ENCODE measurements at regions not wholly inside any gene's neighbourhood (a gene's known extent, or its start where the extent isn't known, plus 50 kb on each side); places are given as distances from the start of the nearest gene placed in this dataset.

- Histone ChIP-seq H3K36me3 (no peaks in the 10 kb centered on the region), H3K4me1 (no peaks in the 10 kb centered on the region), H3K27me3 (no peaks in the 10 kb centered on the region), H3K4me3 (no peak overlapping the region), H3K27ac (no peak overlapping the region), H3K9me3 (peaks cover 0 to 16% (median 3%) of the 10 kb centered on the region in 4 donors)
- no peak for DNase-seq (ENCODE audit: low spot score in 2 of 2)
- TF ChIP-seq EP300 (IDR thresholded peaks at IDR 0.05) (no peak), POLR2A (IDR thresholded peaks at IDR 0.05) (no peak)
- WGBS, 2 donors, result 63 to 80% methylated on average over 3 of the region's 3 CpGs
These were observed 546.2 kb downstream of the DMRTA1 start for GRCh38 chr9:22992780-22993179.

GRCh38 chr9:22997923-22998322, 551.3 kb downstream of the DMRTA1 start:
- Histone ChIP-seq H3K27ac (no peak overlapping the region), H3K9me3 (peaks cover 0 to 28% (median 5%) of the 10 kb centered on the region in 4 donors), H3K27me3 (no peaks in the 10 kb centered on the region), H3K4me1 (no peaks in the 10 kb centered on the region), H3K4me3 (no peak overlapping the region), H3K36me3 (no peaks in the 10 kb centered on the region)
- TF ChIP-seq EP300 (IDR thresholded peaks at IDR 0.05), result no peak
- no peak for TF ChIP-seq POLR2A (IDR thresholded peaks at IDR 0.05)
- no peak for TF ChIP-seq CTCF (IDR thresholded peaks at IDR 0.05)
- 93 to 95% methylated on average over 4 of the region's 4 CpGs for WGBS, 2 donors
- DNase-seq (ENCODE audit: low spot score in 2 of 2), result no peak

- WGBS, 2 donors, result 70 to 79% methylated on average over 5 of the region's 5 CpGs
- H3K4me3 ChIP-seq, result no peak overlapping the region
- no peaks in the 10 kb centered on the region for H3K4me1 ChIP-seq
- H3K27me3 ChIP-seq, result no peaks in the 10 kb centered on the region
- no peaks in the 10 kb centered on the region for H3K9me3 ChIP-seq
- TF ChIP-seq EP300 (IDR thresholded peaks at IDR 0.05), result no peak
- no peak for TF ChIP-seq CTCF (IDR thresholded peaks at IDR 0.05)
- no peak for DNase-seq (ENCODE audit: low spot score in 2 of 2)
- no peaks in the 10 kb centered on the region for H3K36me3 ChIP-seq
- no peak overlapping the region for H3K27ac ChIP-seq
These were observed 558.5 kb downstream of the DMRTA1 start for GRCh38 chr9:23005156-23005555.

- no peak overlapping the region for H3K4me3 ChIP-seq
- no peak for TF ChIP-seq POLR2A (IDR thresholded peaks at IDR 0.05)
- no peak for TF ChIP-seq CTCF (IDR thresholded peaks at IDR 0.05)
- no peak for TF ChIP-seq EP300 (IDR thresholded peaks at IDR 0.05)
- no peak for DNase-seq (ENCODE audit: low spot score in 2 of 2)
- 94% methylated on average over 1 of the region's 1 CpG for WGBS, 2 donors
- no peaks in the 10 kb centered on the region for H3K4me1 ChIP-seq
- H3K9me3 ChIP-seq, result no peaks in the 10 kb centered on the region
- no peak overlapping the region for H3K27ac ChIP-seq
- no peaks in the 10 kb centered on the region for H3K27me3 ChIP-seq
- no peaks in the 10 kb centered on the region for H3K36me3 ChIP-seq
These were observed 559.5 kb downstream of the DMRTA1 start for GRCh38 chr9:23006127-23006526.

GRCh38 chr9:23011669-23012068, 565.0 kb downstream of the DMRTA1 start:
- Histone ChIP-seq H3K36me3 (no peaks in the 10 kb centered on the region), H3K27me3 (no peaks in the 10 kb centered on the region), H3K27ac (no peak overlapping the region), H3K4me1 (no peaks in the 10 kb centered on the region), H3K9me3 (no peaks in the 10 kb centered on the region), H3K4me3 (no peak overlapping the region)
- no peak for DNase-seq (ENCODE audit: low spot score in 2 of 2)
- WGBS, 2 donors, result 89 to 90% methylated on average over 3 of the region's 3 CpGs
- TF ChIP-seq CTCF (IDR thresholded peaks at IDR 0.05), result no peak
- no peak for TF ChIP-seq EP300 (IDR thresholded peaks at IDR 0.05)
- no peak for TF ChIP-seq POLR2A (IDR thresholded peaks at IDR 0.05)

GRCh38 chr9:23015557-23015956, 568.9 kb downstream of the DMRTA1 start:
- TF ChIP-seq POLR2A (IDR thresholded peaks at IDR 0.05) (no peak), CTCF (IDR thresholded peaks at IDR 0.05) (no peak), EP300 (IDR thresholded peaks at IDR 0.05) (no peak)
- Histone ChIP-seq H3K27me3 (no peaks in the 10 kb centered on the region), H3K36me3 (no peaks in the 10 kb centered on the region), H3K9me3 (no peaks in the 10 kb centered on the region), H3K27ac (no peak overlapping the region), H3K4me1 (no peaks in the 10 kb centered on the region), H3K4me3 (no peak overlapping the region)
- WGBS, 2 donors, result 80 to 83% methylated on average over 1 of the region's 1 CpG
- no peak for DNase-seq (ENCODE audit: low spot score in 2 of 2)

Data from tibial nerve (tissue), 4 donors.